ENCODE measurements at regions not wholly inside any gene's neighbourhood (a gene's known extent, or its start where the extent isn't known, plus 50 kb on each side); places are given as distances from the start of the nearest gene placed in this dataset.

- no peak overlapping the region for H3K4me3 ChIP-seq (ENCODE audit: low read depth, low read length)
- no peak overlapping the region for H3K27ac ChIP-seq (ENCODE audit: low read depth)
- no peaks in the 10 kb centered on the region for H3K4me1 ChIP-seq (ENCODE audit: insufficient read depth)
- WGBS: 91% methylated on average over 7 of the region's 7 CpGs
- no peak for DNase-seq (ENCODE audit: extremely low spot score)
- no peaks in the 10 kb centered on the region for H3K36me3 ChIP-seq (ENCODE audit: insufficient read depth)
Observed at GRCh38 chr3:146334151-146334550, 83.2 kb upstream of the PLSCR4 start.

- no peaks in the 10 kb centered on the region for H3K4me1 ChIP-seq (ENCODE audit: insufficient read depth)
- no peak overlapping the region for H3K4me3 ChIP-seq (ENCODE audit: low read depth, low read length)
- no peak overlapping the region for H3K27ac ChIP-seq (ENCODE audit: low read depth)
- no peaks in the 10 kb centered on the region for H3K36me3 ChIP-seq (ENCODE audit: insufficient read depth)
- DNase-seq (ENCODE audit: extremely low spot score): no peak
Observed at GRCh38 chr3:146331967-146332366, 81.1 kb upstream of the PLSCR4 start.

- DNase-seq (ENCODE audit: extremely low spot score): no peak
- H3K4me3 ChIP-seq (ENCODE audit: low read depth, low read length): no peak overlapping the region
- 33% methylated on average over 4 of the region's 4 CpGs for WGBS
- no peaks in the 10 kb centered on the region for H3K36me3 ChIP-seq (ENCODE audit: insufficient read depth)
- no peak overlapping the region for H3K27ac ChIP-seq (ENCODE audit: low read depth)
- no peaks in the 10 kb centered on the region for H3K4me1 ChIP-seq (ENCODE audit: insufficient read depth)
Observed at GRCh38 chr3:146326875-146327543, 76.1 kb upstream of the PLSCR4 start.

- H3K27ac ChIP-seq (ENCODE audit: low read depth): no peak overlapping the region
- no peaks in the 10 kb centered on the region for H3K36me3 ChIP-seq (ENCODE audit: insufficient read depth)
- no peak overlapping the region for H3K4me3 ChIP-seq (ENCODE audit: low read depth, low read length)
- no peak for DNase-seq (ENCODE audit: extremely low spot score)
- no peaks in the 10 kb centered on the region for H3K4me1 ChIP-seq (ENCODE audit: insufficient read depth)
Observed at GRCh38 chr3:146325170-146325569, 74.3 kb upstream of the PLSCR4 start.

- Histone ChIP-seq H3K4me3 (ENCODE audit: low read depth, low read length) (no peak overlapping the region), H3K36me3 (ENCODE audit: insufficient read depth) (no peaks in the 10 kb centered on the region), H3K27ac (ENCODE audit: low read depth) (no peak overlapping the region), H3K4me1 (ENCODE audit: insufficient read depth) (no peaks in the 10 kb centered on the region)
- DNase-seq (ENCODE audit: extremely low spot score): no peak
- WGBS: 84% methylated on average over 2 of the region's 2 CpGs
Observed at GRCh38 chr3:146322216-146322817, 71.4 kb upstream of the PLSCR4 start.

- DNase-seq (ENCODE audit: extremely low spot score): no peak
- Histone ChIP-seq H3K4me1 (ENCODE audit: insufficient read depth) (no peaks in the 10 kb centered on the region), H3K36me3 (ENCODE audit: insufficient read depth) (no peaks in the 10 kb centered on the region), H3K27ac (ENCODE audit: low read depth) (no peak overlapping the region), H3K4me3 (ENCODE audit: low read depth, low read length) (no peak overlapping the region)
Observed at GRCh38 chr3:146314871-146315270, 64.0 kb upstream of the PLSCR4 start.

- DNase-seq (ENCODE audit: extremely low spot score): no peak
- H3K36me3 ChIP-seq (ENCODE audit: insufficient read depth): no peaks in the 10 kb centered on the region
- H3K4me1 ChIP-seq (ENCODE audit: insufficient read depth): no peaks in the 10 kb centered on the region
- WGBS: 61% methylated on average over 1 of the region's 1 CpG
- H3K27ac ChIP-seq (ENCODE audit: low read depth): no peak overlapping the region
- no peak overlapping the region for H3K4me3 ChIP-seq (ENCODE audit: low read depth, low read length)
Observed at GRCh38 chr3:146313746-146314111, 62.8 kb upstream of the PLSCR4 start.

- 55% methylated on average over 2 of the region's 2 CpGs for WGBS
- Histone ChIP-seq H3K27ac (ENCODE audit: low read depth) (no peak overlapping the region), H3K4me3 (ENCODE audit: low read depth, low read length) (no peak overlapping the region), H3K36me3 (ENCODE audit: insufficient read depth) (no peaks in the 10 kb centered on the region), H3K4me1 (ENCODE audit: insufficient read depth) (no peaks in the 10 kb centered on the region)
- no peak for DNase-seq (ENCODE audit: extremely low spot score)
Observed at GRCh38 chr3:146313031-146313745, 62.3 kb upstream of the PLSCR4 start.

- Histone ChIP-seq H3K4me1 (ENCODE audit: insufficient read depth) (no peaks in the 10 kb centered on the region), H3K36me3 (ENCODE audit: insufficient read depth) (no peaks in the 10 kb centered on the region), H3K4me3 (ENCODE audit: low read depth, low read length) (no peak overlapping the region), H3K27ac (ENCODE audit: low read depth) (no peak overlapping the region)
- DNase-seq (ENCODE audit: extremely low spot score): no peak
- WGBS: 44% methylated on average over 3 of the region's 3 CpGs
Observed at GRCh38 chr3:146308682-146309081, 57.8 kb upstream of the PLSCR4 start.

GRCh38 chr3:146308222-146308621, 57.3 kb upstream of the PLSCR4 start:
- DNase-seq (ENCODE audit: extremely low spot score): no peak
- H3K36me3 ChIP-seq (ENCODE audit: insufficient read depth): no peaks in the 10 kb centered on the region
- H3K27ac ChIP-seq (ENCODE audit: low read depth): no peak overlapping the region
- no peak overlapping the region for H3K4me3 ChIP-seq (ENCODE audit: low read depth, low read length)
- H3K4me1 ChIP-seq (ENCODE audit: insufficient read depth): no peaks in the 10 kb centered on the region

GRCh38 chr3:146307456-146307725, 56.5 kb upstream of the PLSCR4 start:
- no peak overlapping the region for H3K4me3 ChIP-seq (ENCODE audit: low read depth, low read length)
- H3K36me3 ChIP-seq (ENCODE audit: insufficient read depth): no peaks in the 10 kb centered on the region
- no peak for DNase-seq (ENCODE audit: extremely low spot score)
- no peaks in the 10 kb centered on the region for H3K4me1 ChIP-seq (ENCODE audit: insufficient read depth)
- WGBS: 70% methylated on average over 1 of the region's 1 CpG
- H3K27ac ChIP-seq (ENCODE audit: low read depth): no peak overlapping the region

GRCh38 chr3:146306656-146307455, 56.0 kb upstream of the PLSCR4 start:
- no peak overlapping the region for H3K4me3 ChIP-seq (ENCODE audit: low read depth, low read length)
- H3K27ac ChIP-seq (ENCODE audit: low read depth): no peak overlapping the region
- 76% methylated on average over 7 of the region's 7 CpGs for WGBS
- no peaks in the 10 kb centered on the region for H3K36me3 ChIP-seq (ENCODE audit: insufficient read depth)
- H3K4me1 ChIP-seq (ENCODE audit: insufficient read depth): no peaks in the 10 kb centered on the region
- no peak for DNase-seq (ENCODE audit: extremely low spot score)

GRCh38 chr3:146305808-146306423, 55.0 kb upstream of the PLSCR4 start:
- H3K27ac ChIP-seq (ENCODE audit: low read depth): no peak overlapping the region
- no peaks in the 10 kb centered on the region for H3K36me3 ChIP-seq (ENCODE audit: insufficient read depth)
- DNase-seq (ENCODE audit: extremely low spot score): no peak
- H3K4me1 ChIP-seq (ENCODE audit: insufficient read depth): no peaks in the 10 kb centered on the region
- WGBS: 100% methylated on average over 1 of the region's 1 CpG
- no peak overlapping the region for H3K4me3 ChIP-seq (ENCODE audit: low read depth, low read length)

- no peak for DNase-seq (ENCODE audit: extremely low spot score)
- Histone ChIP-seq H3K27ac (ENCODE audit: low read depth) (no peak overlapping the region), H3K36me3 (ENCODE audit: insufficient read depth) (no peaks in the 10 kb centered on the region), H3K4me3 (ENCODE audit: low read depth, low read length) (no peak overlapping the region), H3K4me1 (ENCODE audit: insufficient read depth) (no peaks in the 10 kb centered on the region)
- 100% methylated on average over 1 of the region's 1 CpG for WGBS
Observed at GRCh38 chr3:146300768-146301167, 49.9 kb upstream of the PLSCR4 start.

Data from urinary bladder (tissue), 3 donors.